Astrocyte of the cerebellum (primary cell): ENCODE measurements at regions not wholly inside any gene's neighbourhood (a gene's known extent, or its start where the extent isn't known, plus 50 kb on each side); places are given as distances from the start of the nearest gene placed in this dataset.
A peak's percentile ranks its signal among the peaks of the same experiment; 100 is the strongest.

Source experiments
- DNase-seq: peaks from one replicate; pipeline ENCODE4 v3.0.0-alpha.2; 2011; ENCODE audit warnings: low read depth
- H3K4me3 ChIP-seq: 2 replicates; pipeline ENCODE4 v1.5.1; 2011; ENCODE audit warnings: mild to moderate bottlenecking, low read depth, low read length, moderate library complexity
- in situ Hi-C: cut with HindIII; loops from 2 replicates; pipeline ENCODE4 v1.10.0; 2017; ENCODE audit warnings: low sequenced_read_pairs
- TF ChIP-seq, protein P1 (sequence below): IDR thresholded peaks from 2 replicates; pipeline ENCODE4 v1.5.1; 2012; ENCODE audit warnings: low read length, low read depth, moderate library complexity, mild to moderate bottlenecking; ENCODE audit errors: missing control alignments

DNA sequence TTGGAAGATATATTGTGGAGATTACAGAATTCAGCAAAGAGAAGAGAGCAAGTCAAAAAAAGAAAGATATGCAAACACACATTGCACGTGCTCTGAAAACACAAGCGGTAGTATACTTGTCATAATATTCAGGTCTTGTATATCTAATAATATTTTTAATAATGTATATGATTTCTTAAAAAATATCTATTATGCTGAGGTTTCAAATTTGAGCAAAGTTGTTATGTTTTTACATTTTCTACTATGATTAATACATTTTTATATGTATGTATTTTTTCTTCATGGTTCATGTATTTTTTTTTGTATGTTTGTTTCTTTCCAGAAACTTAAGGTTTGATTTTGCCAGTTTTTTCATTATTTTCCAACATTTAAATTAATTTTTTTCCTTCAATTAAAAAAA lies 752.4 kb upstream of the VSTM2A start:
- TF ChIP-seq, protein P1, sequence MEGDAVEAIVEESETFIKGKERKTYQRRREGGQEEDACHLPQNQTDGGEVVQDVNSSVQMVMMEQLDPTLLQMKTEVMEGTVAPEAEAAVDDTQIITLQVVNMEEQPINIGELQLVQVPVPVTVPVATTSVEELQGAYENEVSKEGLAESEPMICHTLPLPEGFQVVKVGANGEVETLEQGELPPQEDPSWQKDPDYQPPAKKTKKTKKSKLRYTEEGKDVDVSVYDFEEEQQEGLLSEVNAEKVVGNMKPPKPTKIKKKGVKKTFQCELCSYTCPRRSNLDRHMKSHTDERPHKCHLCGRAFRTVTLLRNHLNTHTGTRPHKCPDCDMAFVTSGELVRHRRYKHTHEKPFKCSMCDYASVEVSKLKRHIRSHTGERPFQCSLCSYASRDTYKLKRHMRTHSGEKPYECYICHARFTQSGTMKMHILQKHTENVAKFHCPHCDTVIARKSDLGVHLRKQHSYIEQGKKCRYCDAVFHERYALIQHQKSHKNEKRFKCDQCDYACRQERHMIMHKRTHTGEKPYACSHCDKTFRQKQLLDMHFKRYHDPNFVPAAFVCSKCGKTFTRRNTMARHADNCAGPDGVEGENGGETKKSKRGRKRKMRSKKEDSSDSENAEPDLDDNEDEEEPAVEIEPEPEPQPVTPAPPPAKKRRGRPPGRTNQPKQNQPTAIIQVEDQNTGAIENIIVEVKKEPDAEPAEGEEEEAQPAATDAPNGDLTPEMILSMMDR, result no peak
- in situ Hi-C loops, result no loop called here

DNA sequence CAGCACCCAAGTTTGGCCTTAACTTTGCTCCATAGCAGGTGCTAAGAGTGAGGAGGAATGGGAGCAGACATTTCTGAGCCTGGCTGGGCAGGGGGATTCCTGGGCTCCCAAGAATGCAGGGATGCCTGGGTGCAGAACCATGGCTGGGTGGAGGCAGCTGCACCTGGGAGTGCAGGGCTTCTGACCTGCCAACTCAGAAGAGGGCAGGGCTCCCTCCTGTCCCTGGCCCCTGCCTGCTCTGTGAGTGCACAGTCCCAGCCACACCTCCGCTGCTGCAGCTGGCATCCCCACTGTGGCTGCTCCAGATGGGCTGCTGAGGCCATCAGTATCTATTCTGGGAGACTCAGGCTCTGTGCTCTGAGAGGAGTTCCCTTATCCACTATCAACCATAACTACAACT lies 747.4 kb upstream of the VSTM2A start:
- no peak overlapping the region for H3K4me3 ChIP-seq
- no peak for DNase-seq
- in situ Hi-C loops, result no loop called here
- TF ChIP-seq, protein P1, result no peak

More for the DNA sequence above, 752.4 kb upstream of the VSTM2A start:
- no peak overlapping the region for H3K4me3 ChIP-seq
- DNase-seq, result no peak

DNA sequence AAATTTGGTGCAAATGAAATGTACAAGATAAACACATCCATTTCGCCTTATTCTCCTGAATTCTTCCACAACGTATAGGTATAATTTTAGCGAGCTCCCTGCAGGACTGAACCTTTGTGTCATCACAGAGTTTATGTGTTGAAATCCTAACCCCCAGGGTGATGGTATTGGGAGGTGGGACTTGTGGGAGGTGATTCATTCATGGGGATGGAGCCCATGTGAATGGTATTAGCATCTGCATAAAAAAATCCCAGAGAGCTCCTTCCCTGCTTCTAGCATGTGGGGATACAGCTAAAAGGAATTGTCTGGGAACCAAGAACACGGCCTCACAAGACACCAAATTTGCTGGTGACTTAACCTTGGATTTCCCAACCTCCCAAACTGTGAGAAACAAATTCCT lies 741.4 kb upstream of the VSTM2A start:
- TF ChIP-seq, protein P1, result no peak
- in situ Hi-C loops, result no loop called here
- peak; percentile 1 for DNase-seq
- H3K4me3 ChIP-seq, result no peak overlapping the region

DNA sequence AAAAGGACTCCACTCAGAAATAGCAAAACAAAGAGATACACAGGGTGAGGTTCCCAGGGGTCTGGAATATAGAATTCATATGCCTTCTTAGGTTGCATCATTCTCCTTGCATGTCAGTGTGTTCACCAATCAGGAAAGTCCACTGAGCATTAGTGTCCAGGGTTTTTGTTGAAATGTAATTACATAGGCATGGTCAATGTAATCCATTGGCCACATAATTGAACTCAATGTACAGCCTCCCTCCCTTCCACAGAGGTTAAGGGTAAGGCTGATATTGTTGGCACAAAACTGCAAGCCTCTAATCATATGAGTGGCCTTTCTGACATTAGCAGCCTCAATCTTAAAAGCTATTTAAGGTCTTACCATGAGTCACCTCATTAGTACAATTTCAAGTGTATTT lies 736.1 kb upstream of the VSTM2A start:
- in situ Hi-C loops, result no loop called here

DNA sequence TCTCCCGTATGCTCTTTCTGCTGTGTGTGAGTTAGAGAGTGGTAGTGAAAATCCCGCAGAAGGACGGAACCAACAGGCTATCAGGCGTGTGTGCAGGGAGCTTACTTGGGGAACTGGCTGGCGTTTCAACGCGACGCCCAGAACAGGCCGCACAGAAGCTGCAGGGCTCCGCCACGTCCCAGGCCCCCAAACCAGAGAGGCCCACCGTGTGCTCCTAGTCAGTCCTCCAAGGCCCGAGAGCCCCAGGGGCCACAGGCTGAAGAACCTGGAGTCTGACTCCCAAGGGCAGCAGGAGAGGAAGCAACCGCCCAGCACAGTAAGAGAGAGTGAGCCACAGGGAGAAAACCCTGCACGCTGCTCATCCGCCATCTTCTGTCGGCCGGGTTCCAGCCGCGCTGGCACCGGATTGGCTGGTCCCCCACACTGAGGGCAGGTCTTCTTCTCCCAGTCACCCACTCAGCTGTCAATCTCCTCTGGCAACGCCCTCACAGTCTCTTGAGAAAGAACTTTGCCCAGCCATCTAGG lies 730.6 kb upstream of the VSTM2A start:
- no peak for DNase-seq
- no peak overlapping the region for H3K4me3 ChIP-seq
- TF ChIP-seq, protein P1, result no peak
- in situ Hi-C loops, result no loop called here

More for the DNA sequence above, 736.1 kb upstream of the VSTM2A start:
- no peak overlapping the region for H3K4me3 ChIP-seq
- DNase-seq, result no peak
- TF ChIP-seq, protein P1, result no peak

DNA sequence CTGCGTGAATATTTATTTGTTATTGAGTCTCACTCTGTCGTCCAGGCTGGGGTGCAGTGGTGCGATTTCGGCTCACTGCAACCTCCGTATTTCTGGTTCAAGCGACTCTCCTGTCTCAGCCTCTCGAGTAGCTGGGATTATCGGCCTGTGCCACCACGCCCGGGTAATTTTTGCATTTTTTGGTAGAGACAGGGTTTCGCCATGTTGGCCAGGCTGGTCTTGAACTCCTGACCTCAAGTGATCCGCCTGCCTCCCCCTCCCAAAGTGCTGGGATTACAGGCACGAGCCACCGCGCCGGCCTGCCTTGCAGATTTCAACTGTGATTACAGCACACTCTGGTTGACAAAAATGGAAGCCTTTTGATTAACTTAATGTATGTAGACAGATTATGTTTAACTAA lies 730.0 kb upstream of the VSTM2A start:
- in situ Hi-C loops, result no loop called here
- no peak for DNase-seq
- TF ChIP-seq, protein P1, result no peak
- no peak overlapping the region for H3K4me3 ChIP-seq
